ENCODE measurements at regions not wholly inside any gene's neighbourhood (a gene's known extent, or its start where the extent isn't known, plus 50 kb on each side); places are given as distances from the start of the nearest gene placed in this dataset.

- TF ChIP-seq, protein P1, sequence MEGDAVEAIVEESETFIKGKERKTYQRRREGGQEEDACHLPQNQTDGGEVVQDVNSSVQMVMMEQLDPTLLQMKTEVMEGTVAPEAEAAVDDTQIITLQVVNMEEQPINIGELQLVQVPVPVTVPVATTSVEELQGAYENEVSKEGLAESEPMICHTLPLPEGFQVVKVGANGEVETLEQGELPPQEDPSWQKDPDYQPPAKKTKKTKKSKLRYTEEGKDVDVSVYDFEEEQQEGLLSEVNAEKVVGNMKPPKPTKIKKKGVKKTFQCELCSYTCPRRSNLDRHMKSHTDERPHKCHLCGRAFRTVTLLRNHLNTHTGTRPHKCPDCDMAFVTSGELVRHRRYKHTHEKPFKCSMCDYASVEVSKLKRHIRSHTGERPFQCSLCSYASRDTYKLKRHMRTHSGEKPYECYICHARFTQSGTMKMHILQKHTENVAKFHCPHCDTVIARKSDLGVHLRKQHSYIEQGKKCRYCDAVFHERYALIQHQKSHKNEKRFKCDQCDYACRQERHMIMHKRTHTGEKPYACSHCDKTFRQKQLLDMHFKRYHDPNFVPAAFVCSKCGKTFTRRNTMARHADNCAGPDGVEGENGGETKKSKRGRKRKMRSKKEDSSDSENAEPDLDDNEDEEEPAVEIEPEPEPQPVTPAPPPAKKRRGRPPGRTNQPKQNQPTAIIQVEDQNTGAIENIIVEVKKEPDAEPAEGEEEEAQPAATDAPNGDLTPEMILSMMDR (IDR thresholded peaks at IDR 0.05) = no peak
- TF ChIP-seq POLR2A (IDR thresholded peaks at IDR 0.05) = no peak
These were observed 152.6 kb downstream of the CYB561 start for GRCh38 chr17:63293323-63294075.
